ENCODE measurements at regions not wholly inside any gene's neighbourhood (a gene's known extent, or its start where the extent isn't known, plus 50 kb on each side); places are given as distances from the start of the nearest gene placed in this dataset.

- H3K9ac ChIP-seq (ENCODE audit: low read length) = no peak overlapping the region
- H2AFZ ChIP-seq (ENCODE audit: low read length) = no peak overlapping the region
- no peaks in the 10 kb centered on the region for H3F3A ChIP-seq (ENCODE audit: insufficient read depth, low read length)
- no peaks in the 10 kb centered on the region for H3K9me2 ChIP-seq (ENCODE audit: low read depth, low read length)
- H3K4me3 ChIP-seq (ENCODE audit: low read depth, low read length, poor library complexity, severe bottlenecking) = no peak overlapping the region
- no peak overlapping the region for H3K4me2 ChIP-seq (ENCODE audit: low read length)
- H3K27me3 ChIP-seq (ENCODE audit: insufficient read depth, low read length) = no peaks in the 10 kb centered on the region
- TF ChIP-seq CTCF (IDR thresholded peaks at IDR 0.05; ENCODE audit: low read length) = no peak
- TF ChIP-seq EZH2 (IDR thresholded peaks at IDR 0.05; ENCODE audit: borderline replicate concordance, low read length) = no peak
- H3K79me2 ChIP-seq (ENCODE audit: insufficient read depth, low read length) = no peaks in the 10 kb centered on the region
- H3K27ac ChIP-seq (ENCODE audit: low read depth, low read length, poor library complexity, severe bottlenecking) = no peak overlapping the region
- H4K20me1 ChIP-seq (ENCODE audit: insufficient read depth, low read length) = no peaks in the 10 kb centered on the region
- H3K9me3 ChIP-seq (ENCODE audit: low read length) = no peaks in the 10 kb centered on the region
- no peaks in the 10 kb centered on the region for H3K36me3 ChIP-seq (ENCODE audit: insufficient read depth, low read length)
- H3K4me1 ChIP-seq (ENCODE audit: insufficient read depth, low read length, severe bottlenecking) = no peaks in the 10 kb centered on the region
These were observed 188.1 kb upstream of the SEMA6D start for GRCh38 chr15:47529241-47529640.

GRCh38 chr15:47534673-47535072, 182.6 kb upstream of the SEMA6D start:
- H3K4me3 ChIP-seq (ENCODE audit: low read depth, low read length, poor library complexity, severe bottlenecking) = no peak overlapping the region
- H3K27ac ChIP-seq (ENCODE audit: low read depth, low read length, poor library complexity, severe bottlenecking) = no peak overlapping the region
- no peaks in the 10 kb centered on the region for H3K27me3 ChIP-seq (ENCODE audit: insufficient read depth, low read length)
- no peaks in the 10 kb centered on the region for H3K4me1 ChIP-seq (ENCODE audit: insufficient read depth, low read length, severe bottlenecking)
- H3K4me2 ChIP-seq (ENCODE audit: low read length) = no peak overlapping the region
- H3K36me3 ChIP-seq (ENCODE audit: insufficient read depth, low read length) = no peaks in the 10 kb centered on the region
- no peaks in the 10 kb centered on the region for H3K79me2 ChIP-seq (ENCODE audit: insufficient read depth, low read length)
- H3K9me3 ChIP-seq (ENCODE audit: low read length) = no peaks in the 10 kb centered on the region
- no peaks in the 10 kb centered on the region for H3K9me2 ChIP-seq (ENCODE audit: low read depth, low read length)
- H3F3A ChIP-seq (ENCODE audit: insufficient read depth, low read length) = no peaks in the 10 kb centered on the region
- no peaks in the 10 kb centered on the region for H4K20me1 ChIP-seq (ENCODE audit: insufficient read depth, low read length)
- H3K9ac ChIP-seq (ENCODE audit: low read length) = no peak overlapping the region
- no peak overlapping the region for H2AFZ ChIP-seq (ENCODE audit: low read length)
- TF ChIP-seq EZH2 (IDR thresholded peaks at IDR 0.05; ENCODE audit: borderline replicate concordance, low read length) = no peak
- no peak for TF ChIP-seq CTCF (IDR thresholded peaks at IDR 0.05; ENCODE audit: low read length)

- H3K9ac ChIP-seq (ENCODE audit: low read length) = no peak overlapping the region
- H3K4me1 ChIP-seq (ENCODE audit: insufficient read depth, low read length, severe bottlenecking) = no peaks in the 10 kb centered on the region
- no peaks in the 10 kb centered on the region for H3K36me3 ChIP-seq (ENCODE audit: insufficient read depth, low read length)
- no peaks in the 10 kb centered on the region for H3F3A ChIP-seq (ENCODE audit: insufficient read depth, low read length)
- H3K9me3 ChIP-seq (ENCODE audit: low read length) = no peaks in the 10 kb centered on the region
- H2AFZ ChIP-seq (ENCODE audit: low read length) = no peak overlapping the region
- H3K27ac ChIP-seq (ENCODE audit: low read depth, low read length, poor library complexity, severe bottlenecking) = no peak overlapping the region
- no peaks in the 10 kb centered on the region for H3K79me2 ChIP-seq (ENCODE audit: insufficient read depth, low read length)
- no peaks in the 10 kb centered on the region for H3K9me2 ChIP-seq (ENCODE audit: low read depth, low read length)
- no peaks in the 10 kb centered on the region for H3K27me3 ChIP-seq (ENCODE audit: insufficient read depth, low read length)
- no peak overlapping the region for H3K4me2 ChIP-seq (ENCODE audit: low read length)
- no peaks in the 10 kb centered on the region for H4K20me1 ChIP-seq (ENCODE audit: insufficient read depth, low read length)
- no peak for TF ChIP-seq CTCF (IDR thresholded peaks at IDR 0.05; ENCODE audit: low read length)
- no peak for TF ChIP-seq EZH2 (IDR thresholded peaks at IDR 0.05; ENCODE audit: borderline replicate concordance, low read length)
- no peak overlapping the region for H3K4me3 ChIP-seq (ENCODE audit: low read depth, low read length, poor library complexity, severe bottlenecking)
These were observed 175.7 kb upstream of the SEMA6D start for GRCh38 chr15:47541562-47541961.
